Calu3 (cell line): ENCODE measurements at regions not wholly inside any gene's neighbourhood (a gene's known extent, or its start where the extent isn't known, plus 50 kb on each side); places are given as distances from the start of the nearest gene placed in this dataset.

Experiments used
- BruUV-seq: library from RNA; stranded (reverse); fragments of 400-500 nt; replicated peaks from 2 replicates; lab custom pipeline; 2021; lab: Mats Ljungman, UMichigan
- CTCF ChIA-PET: fragments of 300-600 bp; sonication (Branson Sonifier 250); formaldehyde crosslinking; loops from one replicate; lab custom pipeline; 2022; ENCODE audit warnings: antibody characterized with exemption; lab: Charles Lee
- DNase-seq: peaks from one replicate; pipeline ENCODE4 v3.0.0; 2022
- H3K27ac Mint-ChIP-seq: one replicate; pipeline ENCODE4 v1.8.0; 2022; ENCODE audit warnings: mixed read lengths; ENCODE audit not compliant: unreplicated experiment
- H3K27me3 Mint-ChIP-seq: one replicate; pipeline ENCODE4 v1.8.0; 2022; ENCODE audit warnings: mixed read lengths; ENCODE audit not compliant: unreplicated experiment
- H3K36me3 Mint-ChIP-seq: one replicate; pipeline ENCODE4 v1.8.0; 2022; ENCODE audit warnings: mild to moderate bottlenecking, moderate library complexity, mixed read lengths; ENCODE audit not compliant: insufficient read depth, unreplicated experiment
- H3K4me1 Mint-ChIP-seq: one replicate; pipeline ENCODE4 v1.8.0; 2022; ENCODE audit warnings: mild to moderate bottlenecking, low read depth, mixed read lengths; ENCODE audit not compliant: unreplicated experiment
- H3K4me3 Mint-ChIP-seq: one replicate; pipeline ENCODE4 v1.8.0; 2022; ENCODE audit warnings: mild to moderate bottlenecking, low read depth, moderate library complexity, mixed read lengths; ENCODE audit not compliant: unreplicated experiment
- H3K9me3 Mint-ChIP-seq: one replicate; pipeline ENCODE4 v1.8.0; 2022; ENCODE audit warnings: low read depth, mixed read lengths; ENCODE audit not compliant: unreplicated experiment
- intact Hi-C: fragments of 100-400 bp; cut with micrococcal nuclease; formaldehyde crosslinking; loops from one replicate; pipeline ENCODE4 v1.10.0; 2022; ENCODE audit not compliant: unreplicated experiment
- TF ChIP-seq, protein P1 (sequence below): fragments of 200-600 bp; IDR thresholded peaks from one replicate; pipeline ENCODE4 v1.8.0; 2022; ENCODE audit warnings: antibody characterized with exemption; ENCODE audit not compliant: unreplicated experiment

DNA sequence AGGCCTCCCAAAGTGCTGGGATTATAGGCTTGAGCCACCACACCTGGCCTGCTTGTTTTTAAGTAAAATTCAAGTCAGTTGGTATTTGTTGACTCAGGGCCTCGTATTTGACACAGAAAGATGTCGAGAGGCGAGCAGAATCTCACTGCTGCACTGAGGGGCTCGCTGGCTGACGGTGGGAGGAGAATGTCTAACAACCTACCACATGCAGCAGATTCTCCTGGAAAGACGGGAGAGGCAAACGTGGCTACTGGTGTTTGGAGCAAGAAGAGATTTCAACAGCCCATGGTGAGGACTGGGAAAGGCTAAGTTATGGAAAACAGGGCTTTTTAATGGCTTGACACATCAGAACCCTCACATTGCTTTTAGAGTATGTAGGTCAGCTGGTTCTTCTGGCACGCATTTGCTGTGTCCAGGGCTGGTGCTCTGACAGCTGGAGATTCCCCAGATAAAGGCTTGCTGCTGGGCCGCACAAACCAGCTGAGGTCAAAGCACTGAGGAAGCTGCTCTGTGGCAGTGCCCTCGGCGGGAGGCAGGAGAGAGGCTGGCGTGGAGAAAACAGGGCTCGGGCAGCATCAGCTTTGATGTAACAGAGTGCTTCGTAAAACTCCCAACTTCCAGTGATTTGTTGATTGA lies 84.2 kb upstream of the FRMD1 start:
- DNase-seq, result no peak
- intact Hi-C loops, result no loop called here
- CTCF ChIA-PET, result no interaction called here
- Mint-ChIP-seq H3K9me3 (no peaks in the 10 kb centered on the region), H3K27me3 (peaks cover 25% of the 10 kb centered on the region), H3K4me3 (no peak overlapping the region), H3K27ac (no peak overlapping the region), H3K4me1 (peaks cover 11% of the 10 kb centered on the region), H3K36me3 (no peaks in the 10 kb centered on the region)
- BruUV-seq, result no TSS peak
- TF ChIP-seq, protein P1, sequence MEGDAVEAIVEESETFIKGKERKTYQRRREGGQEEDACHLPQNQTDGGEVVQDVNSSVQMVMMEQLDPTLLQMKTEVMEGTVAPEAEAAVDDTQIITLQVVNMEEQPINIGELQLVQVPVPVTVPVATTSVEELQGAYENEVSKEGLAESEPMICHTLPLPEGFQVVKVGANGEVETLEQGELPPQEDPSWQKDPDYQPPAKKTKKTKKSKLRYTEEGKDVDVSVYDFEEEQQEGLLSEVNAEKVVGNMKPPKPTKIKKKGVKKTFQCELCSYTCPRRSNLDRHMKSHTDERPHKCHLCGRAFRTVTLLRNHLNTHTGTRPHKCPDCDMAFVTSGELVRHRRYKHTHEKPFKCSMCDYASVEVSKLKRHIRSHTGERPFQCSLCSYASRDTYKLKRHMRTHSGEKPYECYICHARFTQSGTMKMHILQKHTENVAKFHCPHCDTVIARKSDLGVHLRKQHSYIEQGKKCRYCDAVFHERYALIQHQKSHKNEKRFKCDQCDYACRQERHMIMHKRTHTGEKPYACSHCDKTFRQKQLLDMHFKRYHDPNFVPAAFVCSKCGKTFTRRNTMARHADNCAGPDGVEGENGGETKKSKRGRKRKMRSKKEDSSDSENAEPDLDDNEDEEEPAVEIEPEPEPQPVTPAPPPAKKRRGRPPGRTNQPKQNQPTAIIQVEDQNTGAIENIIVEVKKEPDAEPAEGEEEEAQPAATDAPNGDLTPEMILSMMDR, result no peak

DNA sequence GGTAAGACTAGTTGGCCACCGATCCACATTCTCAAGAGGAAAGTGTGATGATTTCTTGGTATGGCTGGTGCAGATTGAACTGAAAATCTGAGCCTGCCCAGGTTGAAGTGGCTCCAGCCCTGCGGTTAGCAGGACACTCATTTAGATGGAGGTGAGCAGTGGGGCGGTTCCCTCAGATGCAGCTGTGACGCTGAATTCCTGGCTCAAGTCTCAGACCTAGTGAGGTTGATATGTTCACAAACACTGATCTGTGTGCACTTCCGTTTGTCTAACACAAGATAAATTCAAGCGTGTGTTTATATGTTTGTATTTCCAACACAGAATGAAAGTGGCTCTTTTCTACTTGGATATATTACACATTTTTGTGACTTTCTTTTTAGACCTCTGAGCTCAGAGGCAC lies 83.4 kb upstream of the FRMD1 start:
- Mint-ChIP-seq H3K27ac (no peak overlapping the region), H3K36me3 (no peaks in the 10 kb centered on the region), H3K4me1 (peaks cover 11% of the 10 kb centered on the region), H3K27me3 (peaks cover 25% of the 10 kb centered on the region), H3K4me3 (no peak overlapping the region), H3K9me3 (no peaks in the 10 kb centered on the region)
- CTCF ChIA-PET, result no interaction called here
- TF ChIP-seq, protein P1, result no peak
- intact Hi-C loops, result no loop called here
- DNase-seq, result no peak
- no TSS peak for BruUV-seq

GRCh38 chr6:168161371-168161750 lies 82.3 kb upstream of the FRMD1 start:
- Mint-ChIP-seq H3K36me3 (no peaks in the 10 kb centered on the region), H3K9me3 (no peaks in the 10 kb centered on the region), H3K4me1 (peaks cover 15% of the 10 kb centered on the region), H3K27me3 (peaks cover 28% of the 10 kb centered on the region), H3K27ac (no peak overlapping the region), H3K4me3 (no peak overlapping the region)
- no peak for DNase-seq
- no TSS peak for BruUV-seq
- CTCF ChIA-PET, result no interaction called here
- intact Hi-C loops, result no loop called here
- TF ChIP-seq, protein P1, result no peak

- no TSS peak for BruUV-seq
- Mint-ChIP-seq H3K4me3 (no peak overlapping the region), H3K9me3 (no peaks in the 10 kb centered on the region), H3K27ac (no peak overlapping the region), H3K4me1 (peaks cover 15% of the 10 kb centered on the region), H3K27me3 (peaks cover 35% of the 10 kb centered on the region), H3K36me3 (no peaks in the 10 kb centered on the region)
- CTCF ChIA-PET, result no interaction called here
- TF ChIP-seq, protein P1, result no peak
- intact Hi-C loops, result no loop called here
- no peak for DNase-seq
Measured at GRCh38 chr6:168160506-168161370, 81.7 kb upstream of the FRMD1 start.
